H9 (cell line): ENCODE measurements at regions not wholly inside any gene's neighbourhood (a gene's known extent, or its start where the extent isn't known, plus 50 kb on each side); places are given as distances from the start of the nearest gene placed in this dataset.

Experiments used
- DNase-seq: peaks from one replicate; pipeline ENCODE4 v3.0.0-alpha.2; 2017
- H2AFZ ChIP-seq: one replicate; pipeline ENCODE4 v1.6.1; 2013; ENCODE audit warnings: mild to moderate bottlenecking, low read length, control low read depth, moderate library complexity
- H2AK5ac ChIP-seq: 2 replicates; pipeline ENCODE4 v1.6.1; 2013; ENCODE audit warnings: low read length, control low read depth, mixed read lengths; ENCODE audit not compliant: insufficient read length
- H2BK120ac ChIP-seq: one replicate; pipeline ENCODE4 v1.6.1; 2013; ENCODE audit warnings: low read depth, mild to moderate bottlenecking, low read length, control low read depth, inconsistent platforms; ENCODE audit not compliant: poor library complexity, severe bottlenecking
- H2BK12ac ChIP-seq: 2 replicates; pipeline ENCODE4 v1.6.1; 2013; ENCODE audit warnings: low read length, control low read depth, mixed read lengths, low read depth; ENCODE audit not compliant: insufficient read length
- H2BK15ac ChIP-seq: 2 replicates; pipeline ENCODE4 v1.6.1; 2013; ENCODE audit warnings: low read depth, low read length, control low read depth
- H2BK20ac ChIP-seq: one replicate; pipeline ENCODE4 v1.6.1; 2013; ENCODE audit warnings: low read depth, mild to moderate bottlenecking, low read length, control low read depth, inconsistent platforms; ENCODE audit not compliant: poor library complexity, severe bottlenecking
- H2BK5ac ChIP-seq: 2 replicates; pipeline ENCODE4 v1.6.1; 2013; ENCODE audit warnings: low read length, control low read depth, mixed read lengths; ENCODE audit not compliant: insufficient read length
- H3K14ac ChIP-seq: 2 replicates; pipeline ENCODE4 v1.6.1; 2013; ENCODE audit warnings: low read length, control low read depth; ENCODE audit not compliant: insufficient read depth
- H3K18ac ChIP-seq: 2 replicates; pipeline ENCODE4 v1.6.1; 2013; ENCODE audit warnings: low read depth, mild to moderate bottlenecking, mixed read lengths, low read length, control low read depth; ENCODE audit not compliant: insufficient read length
- H3K23ac ChIP-seq: 2 replicates; pipeline ENCODE4 v1.6.1; 2013; ENCODE audit warnings: low read length, control low read depth, mixed read lengths, low read depth; ENCODE audit not compliant: insufficient read length
- H3K23me2 ChIP-seq: 2 replicates; pipeline ENCODE4 v1.6.1; 2013; ENCODE audit warnings: low read depth, mild to moderate bottlenecking, mixed read lengths, low read length, control low read depth; ENCODE audit not compliant: insufficient read length, poor library complexity, severe bottlenecking
- H3K27ac ChIP-seq: 2 replicates; pipeline ENCODE4 v1.5.1; 2013; ENCODE audit warnings: low read length, control low read depth, mixed read lengths, low read depth; ENCODE audit not compliant: insufficient read length
- H3K27me3 ChIP-seq: 2 replicates; pipeline ENCODE4 v1.6.1; 2013; ENCODE audit warnings: low read length, control low read depth, inconsistent platforms; ENCODE audit not compliant: insufficient read depth
- H3K4ac ChIP-seq: 2 replicates; pipeline ENCODE4 v1.6.1; 2013; ENCODE audit warnings: low read depth, mild to moderate bottlenecking, control low read depth, inconsistent platforms, low read length, moderate library complexity
- H3K4me1 ChIP-seq: 2 replicates; pipeline ENCODE4 v1.6.1; 2013; ENCODE audit warnings: low read length, control low read depth, inconsistent platforms; ENCODE audit not compliant: insufficient read depth
- H3K4me2 ChIP-seq: 2 replicates; pipeline ENCODE4 v1.6.1; 2013; ENCODE audit warnings: low read length, control low read depth, mixed read lengths; ENCODE audit not compliant: insufficient read length, insufficient read depth
- H3K56ac ChIP-seq: 2 replicates; pipeline ENCODE4 v1.6.1; 2013; ENCODE audit warnings: low read depth, mild to moderate bottlenecking, mixed read lengths, low read length, control low read depth; ENCODE audit not compliant: insufficient read length
- H3K79me1 ChIP-seq: 2 replicates; pipeline ENCODE4 v1.6.1; 2013; ENCODE audit warnings: low read depth, mild to moderate bottlenecking, moderate library complexity, low read length, control low read depth, inconsistent platforms; ENCODE audit not compliant: insufficient read depth, poor library complexity, severe bottlenecking
- H3K79me2 ChIP-seq: 2 replicates; pipeline ENCODE4 v1.6.1; 2013; ENCODE audit warnings: low read length, control low read depth, inconsistent platforms; ENCODE audit not compliant: insufficient read depth
- H3K9ac ChIP-seq: 2 replicates; pipeline ENCODE4 v1.6.1; 2013; ENCODE audit warnings: low read length, control low read depth, mixed read lengths; ENCODE audit not compliant: insufficient read length; ENCODE audit errors: extremely low read depth
- H3K9me3 ChIP-seq: one replicate; pipeline ENCODE4 v1.6.1; 2013; ENCODE audit warnings: low read depth, low read length, inconsistent platforms; ENCODE audit not compliant: control insufficient read depth
- H3T11ph ChIP-seq: one replicate; pipeline ENCODE4 v1.6.1; 2013; ENCODE audit warnings: mild to moderate bottlenecking, low read length, control low read depth, inconsistent platforms
- H4K20me1 ChIP-seq: one replicate; pipeline ENCODE4 v1.6.1; 2013; ENCODE audit not compliant: control insufficient read depth, insufficient read length, insufficient read depth
- H4K5ac ChIP-seq: 2 replicates; pipeline ENCODE4 v1.6.1; 2013; ENCODE audit warnings: low read depth, mild to moderate bottlenecking, mixed read lengths, low read length, control low read depth; ENCODE audit not compliant: insufficient read length
- H4K8ac ChIP-seq: replicated peaks from 2 replicates; pipeline ENCODE4 v1.6.1; 2013; ENCODE audit warnings: low read length, control low read depth, mixed read lengths, low read depth; ENCODE audit not compliant: insufficient read length
- H4K91ac ChIP-seq: 2 replicates; pipeline ENCODE4 v1.6.1; 2013; ENCODE audit warnings: low read depth, mild to moderate bottlenecking, moderate library complexity, mixed read lengths, low read length, control low read depth; ENCODE audit not compliant: insufficient read length
- H3K27ac Mint-ChIP-seq, 3 experiments: 2 replicates in 2 of 3; 3 replicates in 1 of 3; pipeline ENCODE4 v1.8.0; 2020 to 2021; ENCODE audit warnings: mixed read lengths in 3 of 3, mild to moderate bottlenecking in 1 of 3, moderate library complexity in 1 of 3
- H3K27me3 Mint-ChIP-seq: 2 replicates; pipeline ENCODE4 v1.8.0; 2021; ENCODE audit warnings: low read depth, mild to moderate bottlenecking, moderate library complexity, mixed read lengths
- H3K36me3 Mint-ChIP-seq, 3 experiments: 2 replicates in 2 of 3; 3 replicates in 1 of 3; pipeline ENCODE4 v1.8.0; 2020 to 2021; ENCODE audit warnings: low read depth in 3 of 3, mixed read lengths in 3 of 3; ENCODE audit not compliant: insufficient read depth in 1 of 3
- H3K4me1 Mint-ChIP-seq, 2 experiments: 2 replicates each; pipeline ENCODE4 v1.8.0; 2020; ENCODE audit warnings: mixed read lengths in 2 of 2
- H3K4me3 Mint-ChIP-seq, 2 experiments: 2 replicates in 1 of 2; 3 replicates in 1 of 2; pipeline ENCODE4 v1.8.0; 2020 to 2021; ENCODE audit warnings: mild to moderate bottlenecking in 2 of 2, mixed read lengths in 2 of 2, moderate library complexity in 1 of 2
- H3K9me3 Mint-ChIP-seq, 2 experiments: 2 replicates in 1 of 2; 3 replicates in 1 of 2; pipeline ENCODE4 v1.8.0; 2020; ENCODE audit warnings: mild to moderate bottlenecking in 2 of 2, mixed read lengths in 2 of 2, moderate library complexity in 1 of 2
- CTCF ChIP-seq: fragments of 200-600 bp; sonication (generic); conservative IDR thresholded peaks from 3 replicates; pipeline ENCODE4 v1.8.0; 2021; ENCODE audit warnings: antibody characterized with exemption, mild to moderate bottlenecking
- WGBS: extraction: QIAGEN DNeasy Blood & Tissue Kit; methylation state at CpG from one replicate; pipeline ENCODE4 v1.1.7; 2013; ENCODE audit warnings: missing lambda C conversion rate, low lambda C conversion rate, mixed read lengths; ENCODE audit not compliant: insufficient read length; ENCODE audit errors: extremely low coverage; 5-methylcytosine and 5-hydroxymethylcytosine counted together

- no peaks in the 10 kb centered on the region for H4K20me1 ChIP-seq
- H3K4me3 Mint-ChIP-seq = no peak overlapping the region; a peak in 1 of 5 replicates
- no peak overlapping the region for H2BK15ac ChIP-seq
- no peak overlapping the region for H3K23ac ChIP-seq
- no peak overlapping the region for H3K4ac ChIP-seq
- no peak overlapping the region for H3K27ac Mint-ChIP-seq
- no peak overlapping the region for H2BK12ac ChIP-seq
- H3K9ac ChIP-seq = no peak overlapping the region
- H3K27ac ChIP-seq = no peak overlapping the region
- no peaks in the 10 kb centered on the region for H3K36me3 Mint-ChIP-seq
- no peaks in the 10 kb centered on the region for H3K9me3 ChIP-seq
- no peak overlapping the region for H2BK120ac ChIP-seq
- no peaks in the 10 kb centered on the region for H3K4me1 ChIP-seq
- H3K27me3 ChIP-seq = no peaks in the 10 kb centered on the region
- H2AK5ac ChIP-seq = no peak overlapping the region
- H3K23me2 ChIP-seq = no peaks in the 10 kb centered on the region
- no peak for DNase-seq
- H3K14ac ChIP-seq = no peak overlapping the region
- no peak overlapping the region for H2BK5ac ChIP-seq
- no peaks in the 10 kb centered on the region for H3K9me3 Mint-ChIP-seq
- H3K56ac ChIP-seq = no peak overlapping the region
- peaks cover 0 to 8% of the 10 kb centered on the region in 2 experiments; a peak in 1 of 4 replicates for H3K4me1 Mint-ChIP-seq
- peaks cover 11% of the 10 kb centered on the region for H3K27me3 Mint-ChIP-seq
- H3T11ph ChIP-seq = no peak overlapping the region
- H3K18ac ChIP-seq = no peak overlapping the region
- H3K79me1 ChIP-seq = no peaks in the 10 kb centered on the region
- H2BK20ac ChIP-seq = no peak overlapping the region
- no peaks in the 10 kb centered on the region for H3K79me2 ChIP-seq
- no peak for TF ChIP-seq CTCF
- H4K5ac ChIP-seq = no peak overlapping the region
- H2AFZ ChIP-seq = no peak overlapping the region
- WGBS = no CpG with 5 or more reads among the region's 3 CpGs
- H4K8ac ChIP-seq = no peak overlapping the region
- no peak overlapping the region for H3K4me2 ChIP-seq
- H4K91ac ChIP-seq = no peak overlapping the region
Measured at GRCh38 chr7:131844369-131844768, 287.9 kb upstream of the PODXL start.
